ENCODE measurements at regions not wholly inside any gene's neighbourhood (a gene's known extent, or its start where the extent isn't known, plus 50 kb on each side); places are given as distances from the start of the nearest gene placed in this dataset.

DNA sequence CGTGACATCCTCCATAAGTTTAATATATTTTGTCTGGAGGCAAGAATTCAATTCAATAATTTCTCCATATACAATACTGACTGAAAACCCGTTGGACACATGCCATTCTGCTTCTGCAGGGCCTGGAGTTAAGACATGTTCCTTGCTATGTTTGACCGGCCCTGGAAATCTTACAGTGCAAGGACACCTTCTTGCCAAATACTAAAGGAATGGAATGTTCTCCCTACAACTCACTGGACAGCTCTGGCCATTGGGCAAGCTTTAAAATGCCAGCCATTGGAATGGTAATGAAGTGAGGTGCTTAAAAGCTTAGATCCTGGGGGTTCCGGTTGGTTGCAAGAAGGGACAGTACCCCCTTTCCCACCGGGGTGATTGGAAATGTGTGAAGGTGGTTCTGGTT is 329.8 kb upstream of the PROK2 start:
- Histone ChIP-seq H3K9me3 (ENCODE audit: control insufficient read depth, low read length) (no peaks in the 10 kb centered on the region), H3K27me3 (ENCODE audit: control insufficient read depth, insufficient read depth, low read length, poor library complexity, severe bottlenecking) (no peaks in the 10 kb centered on the region), H3K27ac (ENCODE audit: low read depth, low read length) (no peak overlapping the region), H3K9ac (ENCODE audit: extremely low read depth, low read length, poor library complexity, severe bottlenecking) (no peak overlapping the region), H3K4me1 (ENCODE audit: control insufficient read depth, insufficient read depth, low read length) (no peaks in the 10 kb centered on the region), H3K36me3 (ENCODE audit: control insufficient read depth, insufficient read depth, low read length) (no peaks in the 10 kb centered on the region), H3K4me3 (ENCODE audit: low read length) (no peak overlapping the region)
- Mint-ChIP-seq H3K4me1 (no peaks in the 10 kb centered on the region), H3K27ac (no peak overlapping the region), H3K27me3 (ENCODE audit: insufficient read depth) (peaks cover 7% of the 10 kb centered on the region), H3K9me3 (no peaks in the 10 kb centered on the region), H3K4me3 (no peak overlapping the region), H3K36me3 (ENCODE audit: low read depth) (no peaks in the 10 kb centered on the region)
- whole genome bisulfite sequencing, 2 experiments (ENCODE audit: insufficient coverage in 1 of 2, insufficient read length in 1 of 2): 90 to 100% methylated on average over 2 to 5 of the region's 5 CpGs
- no peak for DNase-seq
- TF ChIP-seq, protein P1, sequence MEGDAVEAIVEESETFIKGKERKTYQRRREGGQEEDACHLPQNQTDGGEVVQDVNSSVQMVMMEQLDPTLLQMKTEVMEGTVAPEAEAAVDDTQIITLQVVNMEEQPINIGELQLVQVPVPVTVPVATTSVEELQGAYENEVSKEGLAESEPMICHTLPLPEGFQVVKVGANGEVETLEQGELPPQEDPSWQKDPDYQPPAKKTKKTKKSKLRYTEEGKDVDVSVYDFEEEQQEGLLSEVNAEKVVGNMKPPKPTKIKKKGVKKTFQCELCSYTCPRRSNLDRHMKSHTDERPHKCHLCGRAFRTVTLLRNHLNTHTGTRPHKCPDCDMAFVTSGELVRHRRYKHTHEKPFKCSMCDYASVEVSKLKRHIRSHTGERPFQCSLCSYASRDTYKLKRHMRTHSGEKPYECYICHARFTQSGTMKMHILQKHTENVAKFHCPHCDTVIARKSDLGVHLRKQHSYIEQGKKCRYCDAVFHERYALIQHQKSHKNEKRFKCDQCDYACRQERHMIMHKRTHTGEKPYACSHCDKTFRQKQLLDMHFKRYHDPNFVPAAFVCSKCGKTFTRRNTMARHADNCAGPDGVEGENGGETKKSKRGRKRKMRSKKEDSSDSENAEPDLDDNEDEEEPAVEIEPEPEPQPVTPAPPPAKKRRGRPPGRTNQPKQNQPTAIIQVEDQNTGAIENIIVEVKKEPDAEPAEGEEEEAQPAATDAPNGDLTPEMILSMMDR (conservative IDR thresholded peaks at IDR 0.05): no peak

DNA sequence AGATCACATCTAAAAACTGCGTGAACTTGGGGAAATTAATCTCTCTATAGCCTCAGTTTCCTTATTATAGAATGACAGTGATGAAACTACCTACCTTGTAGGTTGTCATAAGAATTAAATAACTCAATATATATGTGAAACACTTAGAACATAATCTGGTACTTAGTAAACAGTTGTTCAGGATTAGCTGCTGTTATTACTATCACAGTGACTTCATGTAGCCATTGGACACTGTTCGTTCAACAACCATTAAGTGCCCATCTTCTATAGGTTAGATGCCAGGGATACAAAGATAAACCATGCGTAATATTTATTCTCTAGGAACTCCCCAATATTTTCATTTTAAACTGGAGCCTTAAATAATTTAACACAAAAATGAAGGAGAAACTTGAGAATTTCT is 329.0 kb upstream of the PROK2 start:
- no peaks in the 10 kb centered on the region for H3K4me1 Mint-ChIP-seq
- H3K27me3 ChIP-seq (ENCODE audit: control insufficient read depth, insufficient read depth, low read length, poor library complexity, severe bottlenecking): no peaks in the 10 kb centered on the region
- no peak overlapping the region for H3K27ac ChIP-seq (ENCODE audit: low read depth, low read length)
- no peak overlapping the region for H3K4me3 ChIP-seq (ENCODE audit: low read length)
- H3K9me3 Mint-ChIP-seq: no peaks in the 10 kb centered on the region
- H3K27me3 Mint-ChIP-seq (ENCODE audit: insufficient read depth): peaks cover 7% of the 10 kb centered on the region
- no peak overlapping the region for H3K4me3 Mint-ChIP-seq
- H3K36me3 ChIP-seq (ENCODE audit: control insufficient read depth, insufficient read depth, low read length): no peaks in the 10 kb centered on the region
- 80 to 97% methylated on average over 1 to 3 of the region's 3 CpGs for WGBS, 2 experiments (ENCODE audit: insufficient coverage in 1 of 2, insufficient read length in 1 of 2)
- H3K36me3 Mint-ChIP-seq (ENCODE audit: low read depth): no peaks in the 10 kb centered on the region
- TF ChIP-seq, protein P1 (conservative IDR thresholded peaks at IDR 0.05): no peak
- no peak overlapping the region for H3K9ac ChIP-seq (ENCODE audit: extremely low read depth, low read length, poor library complexity, severe bottlenecking)
- no peak overlapping the region for H3K27ac Mint-ChIP-seq
- no peaks in the 10 kb centered on the region for H3K4me1 ChIP-seq (ENCODE audit: control insufficient read depth, insufficient read depth, low read length)
- DNase-seq: no peak
- H3K9me3 ChIP-seq (ENCODE audit: control insufficient read depth, low read length): no peaks in the 10 kb centered on the region

DNA sequence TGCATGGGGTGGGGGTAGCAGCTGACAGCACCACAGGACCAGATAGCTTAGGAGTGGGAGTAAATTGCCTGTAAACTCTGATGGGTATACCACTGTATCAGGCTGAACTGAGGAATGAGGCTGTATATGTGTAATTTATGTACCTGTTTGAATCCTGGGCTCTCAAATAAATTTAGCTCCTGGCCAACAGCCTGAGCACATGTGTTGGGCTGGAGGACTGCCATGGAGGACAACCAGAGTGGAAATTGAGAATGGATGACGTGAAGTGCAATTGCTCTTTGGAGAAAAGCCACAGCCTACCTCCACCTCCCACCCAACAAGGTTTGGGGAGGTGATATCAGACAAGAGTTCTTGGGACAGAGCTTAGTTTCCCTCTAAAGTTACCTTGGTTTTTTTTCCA is 328.6 kb upstream of the PROK2 start:
- Histone ChIP-seq H3K9me3 (ENCODE audit: control insufficient read depth, low read length) (no peaks in the 10 kb centered on the region), H3K9ac (ENCODE audit: extremely low read depth, low read length, poor library complexity, severe bottlenecking) (no peak overlapping the region), H3K27me3 (ENCODE audit: control insufficient read depth, insufficient read depth, low read length, poor library complexity, severe bottlenecking) (no peaks in the 10 kb centered on the region), H3K4me3 (ENCODE audit: low read length) (no peak overlapping the region), H3K27ac (ENCODE audit: low read depth, low read length) (no peak overlapping the region), H3K4me1 (ENCODE audit: control insufficient read depth, insufficient read depth, low read length) (no peaks in the 10 kb centered on the region), H3K36me3 (ENCODE audit: control insufficient read depth, insufficient read depth, low read length) (no peaks in the 10 kb centered on the region)
- H3K4me3 Mint-ChIP-seq: no peak overlapping the region
- H3K4me1 Mint-ChIP-seq: no peaks in the 10 kb centered on the region
- H3K36me3 Mint-ChIP-seq (ENCODE audit: low read depth): no peaks in the 10 kb centered on the region
- no peak for DNase-seq
- no peaks in the 10 kb centered on the region for H3K9me3 Mint-ChIP-seq
- peaks cover 7% of the 10 kb centered on the region for H3K27me3 Mint-ChIP-seq (ENCODE audit: insufficient read depth)
- WGBS, 2 experiments (ENCODE audit: insufficient coverage in 1 of 2, insufficient read length in 1 of 2): 83% methylated on average over 1 of the region's 1 CpG; no CpG with 5 or more reads in 1 of the 2 experiments
- no peak overlapping the region for H3K27ac Mint-ChIP-seq
- TF ChIP-seq, protein P1 (conservative IDR thresholded peaks at IDR 0.05): no peak
